GM21737 (cell line): ENCODE measurements at regions not wholly inside any gene's neighbourhood (a gene's known extent, or its start where the extent isn't known, plus 50 kb on each side); places are given as distances from the start of the nearest gene placed in this dataset.

Source experiments
- ATAC-seq: cut with Tn5 transposase; IDR thresholded peaks from one replicate; pipeline ENCODE4 v1.9.1; 2021; ENCODE audit warnings: mild to moderate bottlenecking, moderate library complexity; ENCODE audit not compliant: unreplicated experiment

DNA sequence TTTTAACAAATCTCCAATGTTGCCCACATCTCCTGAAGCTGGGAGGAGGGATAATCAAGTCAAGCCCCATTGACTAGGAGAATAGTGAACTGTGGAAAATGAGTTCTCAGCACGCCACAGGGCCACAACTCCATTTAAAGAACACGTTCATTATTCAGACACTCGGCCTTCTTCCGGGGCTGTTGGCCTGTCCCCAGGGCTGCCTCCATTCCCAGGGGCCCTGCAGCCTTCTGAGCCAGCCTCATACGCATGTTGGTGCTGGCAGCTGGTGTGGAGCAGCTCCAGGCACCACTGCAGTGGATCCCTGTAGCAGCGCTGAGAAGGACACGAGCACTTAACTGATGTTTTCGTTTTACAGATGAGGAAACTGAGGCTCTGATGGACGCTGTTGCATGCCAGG lies 87.5 kb upstream of the RCN1 start:
- ATAC-seq: no peak

DNA sequence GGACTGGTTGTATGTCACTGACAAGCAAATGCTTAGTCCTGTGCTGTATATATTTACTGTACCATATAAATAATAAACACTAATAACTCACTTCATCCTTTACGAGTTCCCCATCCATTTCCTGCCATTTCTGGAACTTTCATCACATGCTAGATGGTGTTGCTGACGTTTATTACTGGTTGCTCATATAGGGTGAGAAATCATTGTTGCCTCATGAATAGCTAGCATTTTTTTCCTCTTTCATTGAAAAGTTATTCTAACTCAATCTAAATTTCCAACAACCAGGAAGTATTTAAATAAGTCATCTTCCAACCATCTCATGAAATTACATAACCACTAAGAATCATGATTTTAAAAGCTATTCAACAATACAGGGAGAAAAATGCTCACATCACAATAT lies 88.6 kb upstream of the RCN1 start:
- no peak for ATAC-seq

DNA sequence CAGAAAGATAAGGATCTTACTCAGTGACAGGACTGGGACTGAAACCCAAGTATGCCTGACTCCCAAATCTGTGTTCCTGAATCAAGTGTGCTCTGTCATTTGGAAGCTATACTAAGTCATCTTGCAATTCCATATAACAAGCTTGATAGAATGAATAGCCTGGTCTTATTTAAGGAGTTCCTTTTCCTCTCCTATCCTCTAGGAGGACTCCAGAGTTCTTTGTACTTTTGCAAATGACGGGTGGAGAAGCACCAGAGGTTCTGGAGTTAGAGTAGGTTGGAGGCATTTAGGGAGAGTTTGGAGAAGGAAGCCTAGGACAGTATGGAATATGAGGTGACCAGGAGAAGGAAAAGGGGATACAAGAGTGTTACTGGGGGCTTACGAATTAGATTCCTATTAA lies 92.9 kb upstream of the RCN1 start:
- ATAC-seq: no peak

DNA sequence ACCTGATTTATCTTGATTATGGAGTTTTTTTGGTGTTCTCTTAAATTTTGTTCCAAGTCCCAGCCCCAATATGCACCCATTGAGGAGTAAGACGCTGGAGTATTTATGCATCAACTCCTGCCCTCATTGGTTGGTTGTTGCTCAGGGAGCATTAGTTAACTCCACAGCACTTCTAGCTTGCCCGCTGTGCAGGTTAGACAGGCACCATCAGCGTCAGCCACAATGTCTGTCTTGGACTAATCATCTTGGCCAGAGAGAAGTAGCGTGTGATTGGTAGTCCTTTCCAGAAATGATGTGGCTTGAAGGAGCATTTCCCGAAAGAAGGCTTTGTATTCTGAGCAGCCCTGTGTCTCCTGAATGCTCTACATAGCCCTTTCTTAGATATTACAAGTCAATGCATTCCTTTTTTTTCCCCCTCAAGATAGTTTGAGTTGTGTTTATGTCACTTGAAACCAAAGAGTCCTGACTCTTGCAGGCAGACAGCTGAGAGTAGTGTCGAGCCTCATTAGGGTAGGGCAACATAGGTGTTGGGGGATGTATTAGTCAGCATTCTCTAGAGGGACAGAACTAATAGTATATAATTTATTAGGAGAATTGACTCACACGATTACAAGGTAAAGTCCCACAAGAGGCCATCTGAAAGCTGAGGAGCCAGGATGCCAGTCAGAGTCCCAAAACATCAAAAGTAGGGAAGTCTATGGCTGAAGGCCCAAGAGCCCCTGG lies 94.6 kb upstream of the RCN1 start:
- ATAC-seq: no peak

DNA sequence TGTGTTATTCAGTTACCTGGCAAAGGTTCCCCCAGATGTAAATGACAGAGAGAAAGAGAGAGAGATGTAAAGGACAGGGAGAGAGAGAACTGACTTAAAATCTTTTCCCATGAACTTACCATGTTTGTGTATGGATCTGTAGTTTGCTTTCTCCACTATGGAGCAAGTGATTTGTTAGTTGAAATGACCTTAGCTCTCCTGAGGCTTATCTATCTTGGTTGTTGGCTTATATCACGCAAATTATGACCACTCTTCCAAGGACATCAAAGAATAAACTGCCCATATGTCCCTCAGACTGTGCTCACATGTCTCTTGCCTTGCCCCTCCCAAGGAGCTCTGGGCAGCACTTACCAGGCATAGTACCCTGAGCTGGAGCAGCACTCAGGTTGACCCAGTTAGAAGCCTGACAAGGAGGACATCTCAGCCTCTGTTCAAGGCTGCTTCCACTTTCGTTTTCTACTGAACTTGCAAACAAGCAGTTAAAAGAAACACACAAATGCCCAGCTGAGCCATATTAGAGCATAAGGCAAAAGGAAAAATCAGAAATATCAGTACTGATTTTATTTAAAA lies 95.3 kb upstream of the RCN1 start:
- ATAC-seq: no peak

DNA sequence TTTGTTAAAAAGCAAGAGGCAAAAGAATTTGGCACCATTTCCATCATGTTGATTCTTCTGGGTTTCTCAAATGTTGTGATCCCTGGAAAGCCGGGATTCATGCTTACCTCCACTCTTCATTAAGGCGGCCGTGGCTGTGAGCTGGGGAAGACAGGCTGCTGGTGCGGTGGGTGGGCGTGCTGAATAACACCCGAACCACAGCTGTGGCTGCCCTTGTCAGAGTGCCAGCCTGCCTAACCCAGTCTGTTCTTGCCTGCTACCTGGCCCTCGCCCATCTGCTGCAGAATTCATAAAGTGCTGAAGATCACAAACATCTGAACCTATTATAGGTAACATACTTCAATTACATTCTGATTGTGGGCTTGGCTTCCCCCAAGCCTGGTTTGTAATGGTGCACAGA lies 95.8 kb upstream of the RCN1 start:
- ATAC-seq: no peak

DNA sequence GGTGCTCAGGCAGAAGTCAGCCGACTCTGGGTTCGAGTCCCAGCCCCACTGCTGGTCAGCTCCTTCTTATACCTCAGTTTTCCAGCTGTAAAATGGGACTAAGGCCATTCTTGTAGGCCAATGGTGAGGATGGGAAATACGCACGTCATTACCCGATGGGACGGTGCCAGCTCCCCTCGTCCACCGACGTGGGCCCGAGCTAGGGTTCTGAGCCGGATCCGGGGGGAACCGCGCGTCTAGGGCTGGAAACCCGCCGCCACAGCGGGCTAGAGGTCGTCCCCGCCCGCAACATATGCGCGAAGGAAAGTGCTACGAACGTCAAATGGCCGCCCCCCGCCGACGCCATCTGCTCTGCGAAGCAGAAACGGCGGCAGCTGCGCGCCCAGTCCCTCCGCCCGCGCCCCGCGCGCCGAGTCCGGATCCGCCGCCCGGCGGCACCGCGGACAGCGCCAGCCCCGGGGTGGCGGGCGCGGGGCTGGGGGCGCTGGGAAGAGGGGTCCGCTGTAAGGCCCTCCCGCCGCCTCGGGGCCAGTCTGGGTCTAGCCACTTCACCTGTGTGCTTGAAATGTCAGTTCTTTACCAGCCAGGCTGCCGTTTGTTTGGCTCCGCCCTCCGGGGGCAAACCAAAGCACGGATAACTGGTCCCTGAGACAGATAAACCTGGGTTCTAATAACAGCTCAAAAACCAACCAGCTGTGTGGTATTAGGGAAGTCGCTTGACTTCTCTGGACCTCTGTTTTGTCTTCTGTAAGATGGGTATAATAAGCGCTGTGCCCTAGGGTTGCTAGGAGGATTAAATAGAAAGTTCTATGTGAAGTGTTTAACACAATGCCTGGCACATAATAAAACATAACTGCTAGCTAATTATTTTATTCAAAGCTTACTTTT lies 103.5 kb upstream of the RCN1 start:
- no peak for ATAC-seq

DNA sequence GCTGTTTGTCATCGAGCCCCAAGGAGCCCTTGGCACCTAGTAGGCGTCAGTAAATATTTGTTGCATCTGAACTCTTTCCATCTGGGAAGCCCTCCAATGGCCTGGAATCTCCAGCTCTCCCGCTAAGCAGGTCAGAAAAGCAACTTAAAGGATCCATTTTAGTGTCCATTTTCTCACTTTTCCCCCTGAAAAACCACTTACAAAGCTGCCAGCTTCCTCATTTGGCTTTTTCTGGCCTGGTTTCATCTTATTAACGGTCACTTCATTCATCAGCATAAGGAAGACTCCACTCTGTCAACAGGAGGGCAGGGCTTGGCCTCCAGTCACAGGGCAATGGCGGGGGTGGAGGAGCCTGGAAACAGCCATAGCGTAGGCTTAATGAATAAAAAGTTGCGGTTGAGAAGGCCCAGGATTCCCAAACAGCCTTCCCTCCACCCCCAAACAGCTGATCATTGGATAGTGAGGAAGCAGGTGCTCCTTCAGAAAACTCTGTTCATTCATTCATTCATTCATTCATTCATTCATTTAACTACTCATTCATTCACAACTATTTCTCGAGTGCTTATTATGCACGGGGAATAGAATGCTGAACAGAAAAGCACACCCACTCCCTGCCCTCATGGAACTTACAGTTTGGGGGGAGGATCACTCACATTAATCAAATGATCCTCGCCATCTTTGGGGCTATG lies 104.5 kb upstream of the RCN1 start:
- no peak for ATAC-seq

DNA sequence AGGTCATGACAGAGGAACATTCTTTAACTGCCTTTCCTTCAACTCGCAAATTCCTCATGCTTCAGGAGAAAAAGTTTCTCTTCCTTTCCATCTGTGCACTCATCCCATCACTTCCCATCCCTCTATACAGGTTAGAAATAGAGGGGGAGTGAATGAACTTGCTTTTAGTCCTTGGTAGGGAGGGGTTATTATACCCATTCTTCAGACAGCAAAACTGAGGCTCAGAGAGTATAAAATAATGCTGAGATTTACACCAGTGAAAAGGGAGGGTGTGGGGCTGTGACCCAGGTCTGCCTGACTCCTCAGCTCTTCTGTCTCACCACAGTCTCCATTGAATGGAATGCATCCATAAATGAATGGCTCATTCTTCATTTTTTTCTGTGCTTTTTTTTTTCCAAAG lies 109.4 kb upstream of the RCN1 start:
- no peak for ATAC-seq

DNA sequence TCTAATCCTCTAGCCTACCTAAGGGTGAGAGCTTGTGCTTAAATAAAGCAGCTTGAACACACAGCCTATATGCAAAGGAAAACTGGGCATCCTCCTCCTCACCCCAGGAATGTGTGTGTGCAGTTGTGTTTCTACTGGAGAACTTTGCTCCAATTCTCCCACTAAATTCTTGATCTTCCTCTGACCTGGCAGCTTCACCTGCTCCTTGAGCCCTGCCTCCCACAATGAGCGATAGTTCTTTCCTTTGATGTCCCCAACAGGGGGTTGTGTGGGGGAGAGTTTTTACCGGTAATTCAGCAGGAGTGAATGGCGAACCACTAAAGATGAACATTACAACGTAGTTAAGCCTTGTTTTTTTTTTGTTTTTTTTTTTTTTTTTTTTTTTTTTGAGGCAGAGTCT lies 113.5 kb upstream of the RCN1 start:
- ATAC-seq: no peak

DNA sequence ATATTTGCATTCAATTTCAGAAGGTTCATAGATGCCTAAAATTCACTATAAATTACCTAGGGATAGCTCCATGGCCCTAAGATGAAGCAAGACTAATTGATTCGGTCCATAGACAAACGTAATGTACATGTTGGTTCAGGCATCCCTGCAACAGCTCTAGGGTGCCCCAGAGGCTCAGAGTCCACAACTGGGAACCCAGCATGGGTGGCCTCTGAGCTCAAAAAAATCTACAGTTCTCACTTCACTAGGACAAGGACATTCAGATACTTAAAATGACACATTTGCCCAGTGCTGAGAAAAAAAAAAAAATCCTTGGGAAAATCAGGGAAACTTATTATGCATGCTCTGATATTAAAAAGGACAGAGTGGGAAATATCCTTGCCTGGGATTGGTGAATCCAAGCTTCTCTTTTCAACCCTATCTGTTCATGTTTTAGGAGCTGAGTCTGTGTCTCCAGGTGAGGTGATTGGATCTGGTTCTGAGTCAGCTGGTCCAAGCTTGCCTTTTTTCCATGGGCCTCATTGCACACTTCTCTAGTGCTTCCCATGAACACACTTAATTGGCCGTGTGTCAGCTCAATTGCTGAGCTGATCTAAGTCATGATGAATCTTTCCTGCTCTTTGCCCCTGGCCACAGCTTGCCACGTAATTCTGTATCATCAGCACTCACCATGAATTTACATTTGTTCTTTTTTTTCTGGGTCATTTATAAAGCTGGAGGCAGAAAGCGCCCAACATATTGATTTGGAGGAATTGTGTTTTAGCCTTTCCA lies 116.3 kb upstream of the RCN1 start:
- ATAC-seq: no peak

DNA sequence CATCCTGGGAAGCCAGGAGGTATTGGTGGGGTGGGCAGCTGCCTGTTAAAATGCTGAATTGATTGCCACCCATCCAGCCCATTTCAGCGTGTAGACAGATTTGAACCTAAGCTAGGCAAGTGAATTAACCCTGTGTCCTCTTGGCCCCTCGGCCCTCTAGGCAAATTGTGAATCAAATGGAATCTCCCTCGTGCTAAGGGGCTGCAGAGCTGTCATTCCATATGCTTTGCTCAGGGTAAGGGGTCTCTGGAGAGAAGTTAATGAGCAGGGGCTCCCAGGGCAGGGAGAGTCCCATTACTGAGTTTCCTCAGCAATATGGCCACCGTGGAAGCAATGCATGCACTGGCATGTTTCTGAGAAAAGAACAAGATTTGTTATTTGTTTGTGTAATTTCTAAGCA lies 117.7 kb upstream of the RCN1 start:
- no peak for ATAC-seq

DNA sequence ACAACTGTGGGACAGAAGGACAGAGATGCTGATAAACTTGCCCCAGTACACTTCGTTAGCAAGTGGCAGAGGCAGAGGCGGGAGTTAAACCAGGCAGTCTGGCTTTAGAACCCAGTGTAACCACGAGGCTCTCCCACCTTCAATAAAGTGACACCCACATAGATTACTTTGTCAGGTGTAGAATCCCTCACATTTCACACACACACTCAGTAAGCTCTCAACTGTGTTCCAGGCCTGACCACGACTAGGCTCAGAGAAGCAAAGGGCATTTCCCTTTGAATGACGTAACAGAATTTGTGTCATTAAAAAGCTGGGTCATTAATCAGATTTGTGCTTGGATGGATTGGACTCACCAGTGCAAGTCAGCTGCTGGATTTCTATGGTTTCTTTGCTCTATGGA lies 118.3 kb upstream of the RCN1 start:
- no peak for ATAC-seq

DNA sequence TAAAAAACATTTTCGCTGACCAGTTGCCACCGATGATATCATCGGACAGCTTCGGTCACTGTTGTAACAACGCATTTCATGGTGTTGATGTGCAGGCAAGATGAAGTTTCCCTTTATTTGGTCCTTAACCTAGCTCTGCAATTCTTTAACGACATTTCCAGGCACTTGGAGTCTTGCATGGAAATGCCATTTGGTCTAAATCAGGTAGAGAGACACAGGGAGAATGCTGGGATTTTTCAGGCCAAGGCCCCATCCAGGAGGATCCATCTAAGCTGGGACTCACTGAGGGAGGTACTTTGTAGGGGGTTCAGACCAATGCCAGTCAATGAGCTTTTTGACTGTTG lies 121.5 kb upstream of the RCN1 start:
- ATAC-seq: no peak

DNA sequence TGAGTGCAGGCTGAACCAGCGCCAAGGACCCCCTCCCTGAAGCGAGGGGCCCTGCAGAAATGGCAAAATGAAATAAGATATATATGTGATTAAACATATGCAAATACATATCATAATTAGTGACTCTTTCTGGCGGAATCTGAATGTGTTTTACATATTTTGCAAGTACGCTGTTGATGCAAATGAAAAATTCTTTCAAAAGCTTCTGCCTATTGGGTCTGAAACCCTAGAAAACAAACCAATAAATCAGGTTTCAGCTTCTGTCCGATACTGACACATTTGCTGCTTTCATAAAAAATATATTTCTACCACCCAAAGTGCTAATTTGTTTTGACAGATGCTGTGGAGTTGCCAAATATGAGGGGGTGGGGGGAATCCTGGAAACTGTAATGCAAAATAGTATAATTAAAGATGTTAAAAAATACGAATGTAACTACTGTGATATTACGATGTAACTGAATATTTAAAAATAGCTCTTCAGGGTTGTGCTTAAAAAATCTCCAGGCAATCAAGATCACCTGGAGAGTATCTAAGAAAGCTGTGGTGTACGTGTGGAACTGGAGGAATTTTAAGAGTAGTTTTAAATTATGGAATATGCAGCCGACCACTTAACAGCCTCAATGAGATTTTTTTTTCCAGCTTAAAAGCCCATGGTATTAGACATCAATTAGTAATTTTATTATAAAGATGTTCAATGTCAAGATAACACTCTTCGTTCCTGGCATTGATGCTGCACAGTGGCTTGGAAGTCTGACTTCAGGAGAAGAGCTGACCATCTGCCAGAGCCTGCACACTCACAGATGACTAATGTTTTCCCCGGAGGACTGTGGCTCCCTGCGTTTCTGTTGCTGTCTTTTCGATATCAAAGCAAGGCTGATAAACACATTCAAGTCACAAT lies 122.2 kb upstream of the RCN1 start:
- ATAC-seq: no peak

DNA sequence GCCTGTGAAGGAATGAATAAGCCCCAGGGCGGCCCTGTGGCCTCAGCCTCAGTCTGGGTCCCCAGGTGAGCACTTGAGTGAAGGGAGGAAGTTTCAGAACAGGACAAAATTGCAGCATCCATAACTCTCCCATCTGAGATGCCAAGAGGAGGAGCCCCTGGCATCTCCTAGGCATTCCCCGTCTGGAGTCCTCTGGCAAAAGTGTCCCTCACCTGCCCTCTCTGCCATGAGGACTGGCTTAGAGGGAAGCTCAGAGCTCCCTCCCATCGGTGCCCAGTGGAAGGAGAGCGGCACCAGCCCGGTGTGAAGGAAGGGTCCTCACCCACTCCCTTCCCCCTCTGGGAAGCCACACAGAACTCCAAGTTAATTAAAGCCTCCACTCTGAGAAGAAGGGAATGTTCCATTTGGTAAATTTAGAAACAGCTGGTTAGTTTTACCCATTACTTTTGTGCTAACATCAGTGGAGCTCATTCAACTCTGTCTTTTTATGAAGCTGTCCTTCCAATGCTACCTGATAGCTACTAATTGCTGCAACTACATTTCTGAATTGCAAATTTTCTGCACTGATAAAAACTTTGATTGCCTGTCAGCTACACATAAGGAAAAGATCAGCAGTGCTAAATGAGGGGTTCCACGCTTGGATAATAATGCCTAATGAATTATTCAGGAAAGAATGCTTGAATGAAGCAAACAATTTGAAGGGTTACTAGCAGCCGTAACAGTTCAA lies 123.3 kb upstream of the RCN1 start:
- ATAC-seq: no peak

DNA sequence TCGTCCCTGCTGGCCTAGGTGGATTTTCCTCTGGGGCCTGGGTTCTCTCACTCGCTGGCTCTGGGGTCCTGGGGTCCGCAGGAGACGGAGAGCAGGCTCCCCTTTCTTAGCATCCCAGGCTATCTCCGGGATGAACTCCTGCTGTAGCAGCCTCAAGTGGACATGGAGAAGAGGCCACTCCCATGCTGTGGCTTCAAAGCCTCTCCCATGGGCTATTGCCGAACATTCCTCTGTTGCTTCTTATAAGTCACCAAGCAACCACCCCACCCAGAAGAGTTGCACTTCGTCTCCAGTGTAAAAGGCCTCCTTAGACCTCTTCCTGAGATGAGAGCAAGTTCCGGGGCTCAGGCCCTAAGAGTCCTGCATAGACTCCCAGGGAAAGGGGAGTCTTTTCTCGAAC lies 124.0 kb upstream of the RCN1 start:
- ATAC-seq: no peak

DNA sequence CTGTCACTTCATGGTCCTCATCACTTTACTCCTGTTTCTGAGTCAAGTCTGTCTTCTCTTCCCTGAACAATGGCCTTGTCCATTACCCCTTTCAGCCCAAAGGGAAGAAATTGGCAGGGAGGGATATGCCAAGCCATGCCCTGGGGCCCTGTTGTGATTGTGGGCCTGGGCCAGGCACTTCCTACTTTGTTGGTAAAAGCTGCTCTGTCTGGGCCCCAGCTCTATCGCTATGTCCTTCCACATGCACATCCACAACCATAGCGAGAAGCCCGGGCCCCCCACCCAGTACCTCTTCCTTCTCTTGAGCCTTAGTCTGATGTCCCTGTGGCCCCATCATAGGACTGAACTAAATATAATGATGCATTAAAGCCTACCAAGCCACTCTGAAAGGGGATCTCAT lies 126.7 kb upstream of the RCN1 start:
- ATAC-seq: no peak

DNA sequence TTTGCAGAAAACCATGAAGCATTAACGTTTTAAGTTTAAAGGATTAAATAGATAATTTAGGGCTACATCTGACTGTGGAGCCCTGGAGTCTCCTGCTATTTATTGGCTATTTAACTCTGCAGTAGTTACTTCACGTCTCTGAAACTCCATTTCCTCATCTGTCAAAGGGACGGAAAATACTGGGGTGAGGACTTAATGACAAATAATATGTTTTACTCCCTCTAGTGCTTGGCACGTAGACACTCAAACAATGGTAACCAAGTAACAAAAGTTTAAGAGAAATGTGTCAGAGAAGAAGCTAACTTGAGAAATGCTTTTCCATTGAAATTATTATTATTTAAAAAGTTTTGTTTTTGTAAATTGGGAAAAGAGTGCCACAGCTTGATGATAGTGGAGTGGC lies 130.7 kb upstream of the RCN1 start:
- no peak for ATAC-seq
